ENCODE measurements at regions not wholly inside any gene's neighbourhood (a gene's known extent, or its start where the extent isn't known, plus 50 kb on each side); places are given as distances from the start of the nearest gene placed in this dataset.
A peak's percentile ranks its signal among the peaks of the same experiment; 100 is the strongest.

DNA sequence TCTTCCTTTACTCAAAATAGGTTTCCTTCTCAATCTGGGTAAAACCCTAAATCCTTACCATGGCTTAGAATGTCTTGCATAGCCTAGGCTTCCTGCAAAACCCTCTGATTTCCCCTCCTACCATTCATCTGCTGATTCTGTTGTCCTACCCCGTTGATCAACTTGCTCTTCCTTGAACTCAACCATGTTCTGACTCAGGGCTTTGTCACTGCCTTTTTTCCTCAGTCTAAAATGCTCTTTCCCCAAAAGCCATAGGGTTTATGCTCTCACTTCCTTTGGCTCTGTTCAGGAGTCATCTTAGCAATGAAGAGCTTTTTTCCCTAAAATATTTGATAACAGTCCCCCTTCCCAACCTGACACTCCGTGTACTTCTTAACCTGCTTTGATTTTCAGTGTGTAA, 79.4 kb upstream of the IZUMO3 start:
- Histone ChIP-seq H3K4me3 (ENCODE audit: low read depth in 2 of 2, low read length in 1 of 2) (no peak overlapping the region), H3K9me3 (no peaks in the 10 kb centered on the region; the same call in 1 of the 2 replicates), H3K4me2 (no peak overlapping the region), H2AFZ (ENCODE audit: low read depth) (no peak overlapping the region), H4K20me1 (ENCODE audit: insufficient read depth) (no peaks in the 10 kb centered on the region), H3K27ac (ENCODE audit: low read depth in 2 of 2, low read length in 1 of 2) (no peak overlapping the region), H3K4me1 (ENCODE audit: control insufficient read depth in 1 of 2, insufficient read depth in 2 of 2, low read depth in 1 of 2, low read length in 1 of 2) (no peaks in the 10 kb centered on the region), H3F3A (replicated peaks; ENCODE audit: insufficient read depth) (no peaks in the 10 kb centered on the region), H3K36me3 (replicated peaks in 1 of 2; ENCODE audit: control insufficient read depth in 1 of 2, insufficient read depth in 2 of 2, low read length in 1 of 2) (no peaks in the 10 kb centered on the region), H3K9me2 (no peaks in the 10 kb centered on the region), H3K9ac (no peak overlapping the region), H3K79me2 (ENCODE audit: insufficient read depth) (no peaks in the 10 kb centered on the region), H3K27me3 (ENCODE audit: insufficient read depth) (no peaks in the 10 kb centered on the region)
- WGBS (ENCODE audit: low lambda C conversion rate), result 10% methylated on average over 2 of the region's 2 CpGs
- POLR2A ChIA-PET, result no interaction called here
- TF ChIP-seq JUND (IDR thresholded peaks at IDR 0.05) (no peak), FOXM1 (IDR thresholded peaks at IDR 0.05; ENCODE audit: low read depth) (no peak), POLR2AphosphoS5 (IDR thresholded peaks at IDR 0.05; ENCODE audit: low read depth, low read length) (no peak), NFIC (IDR thresholded peaks at IDR 0.05; ENCODE audit: borderline replicate concordance) (no peak), RCOR1 (IDR thresholded peaks at IDR 0.05; ENCODE audit: low read length) (no peak), GATA2 (CRISPR knock-in tag; IDR thresholded peaks at IDR 0.05) (no peak)
- TF ChIP-seq, protein P1, sequence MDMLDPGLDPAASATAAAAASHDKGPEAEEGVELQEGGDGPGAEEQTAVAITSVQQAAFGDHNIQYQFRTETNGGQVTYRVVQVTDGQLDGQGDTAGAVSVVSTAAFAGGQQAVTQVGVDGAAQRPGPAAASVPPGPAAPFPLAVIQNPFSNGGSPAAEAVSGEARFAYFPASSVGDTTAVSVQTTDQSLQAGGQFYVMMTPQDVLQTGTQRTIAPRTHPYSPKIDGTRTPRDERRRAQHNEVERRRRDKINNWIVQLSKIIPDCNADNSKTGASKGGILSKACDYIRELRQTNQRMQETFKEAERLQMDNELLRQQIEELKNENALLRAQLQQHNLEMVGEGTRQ (IDR thresholded peaks at IDR 0.05; ENCODE audit: borderline replicate concordance, low read depth, low read length), result no peak
- CTCF ChIA-PET, result interaction anchor here (1.0 kb wide), 1 partner anchor 10 kb away, joined by 4 read pairs; no protein-coding TSS in a partner anchor
- DNase-seq, result no peak

DNA sequence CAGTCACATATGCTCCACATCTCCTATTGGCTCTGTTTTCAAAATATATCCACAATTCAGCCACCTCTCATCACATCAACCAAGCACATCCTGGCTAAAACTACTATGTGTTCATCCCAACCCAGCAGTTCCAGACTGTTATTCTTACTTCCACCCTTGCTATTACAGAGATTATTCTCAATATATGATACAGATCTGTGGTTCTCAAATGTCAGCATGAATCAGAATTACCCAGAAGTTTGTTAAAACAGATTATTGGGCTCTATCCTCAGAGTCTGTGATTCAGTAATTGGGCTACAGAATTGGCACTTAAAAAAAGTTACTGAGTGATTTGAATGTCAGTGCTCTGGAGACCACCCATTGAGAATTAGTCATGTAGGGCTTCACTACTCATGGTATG, 78.8 kb upstream of the IZUMO3 start:
- CTCF ChIA-PET, result interaction anchor here (1.0 kb wide), 1 partner anchor 10 kb away, joined by 4 read pairs; no protein-coding TSS in a partner anchor
- no peak overlapping the region for H3K27ac ChIP-seq (ENCODE audit: low read depth in 2 of 2, low read length in 1 of 2)
- TF ChIP-seq TCF12 (IDR thresholded peaks at IDR 0.05) (0 out of 2 replicates have a peak, but pooled peaks have one; percentile 14), NRF1 (IDR thresholded peaks at IDR 0.05; ENCODE audit: low read depth, low read length) (no peak)
- TF ChIP-seq, protein P2, sequence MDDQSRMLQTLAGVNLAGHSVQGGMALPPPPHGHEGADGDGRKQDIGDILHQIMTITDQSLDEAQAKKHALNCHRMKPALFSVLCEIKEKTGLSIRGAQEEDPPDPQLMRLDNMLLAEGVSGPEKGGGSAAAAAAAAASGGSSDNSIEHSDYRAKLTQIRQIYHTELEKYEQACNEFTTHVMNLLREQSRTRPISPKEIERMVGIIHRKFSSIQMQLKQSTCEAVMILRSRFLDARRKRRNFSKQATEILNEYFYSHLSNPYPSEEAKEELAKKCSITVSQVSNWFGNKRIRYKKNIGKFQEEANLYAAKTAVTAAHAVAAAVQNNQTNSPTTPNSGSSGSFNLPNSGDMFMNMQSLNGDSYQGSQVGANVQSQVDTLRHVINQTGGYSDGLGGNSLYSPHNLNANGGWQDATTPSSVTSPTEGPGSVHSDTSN (IDR thresholded peaks at IDR 0.05), result peak; percentile 18; the same call in 1 of the 2 replicates

DNA sequence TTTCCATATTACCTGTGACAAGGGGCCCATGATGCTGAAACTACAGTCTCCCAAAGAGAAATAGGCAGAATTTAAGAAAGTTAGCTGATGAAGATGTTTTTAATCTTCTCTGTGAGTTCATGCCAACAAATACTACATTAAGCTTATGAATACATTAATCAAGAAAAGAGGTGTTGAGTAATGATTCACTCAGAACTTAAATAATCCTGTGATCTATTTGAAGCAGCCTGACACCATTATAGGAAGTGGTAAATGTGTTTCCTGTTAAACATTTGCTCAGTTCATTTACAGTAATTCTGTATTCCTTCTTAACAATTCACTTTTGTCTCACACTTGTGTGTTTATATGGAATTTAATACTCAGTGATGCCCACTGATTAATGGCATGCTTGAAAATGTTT, 75.0 kb upstream of the IZUMO3 start:
- POLR2A ChIA-PET, result no interaction called here
- TF ChIP-seq, protein P3, sequence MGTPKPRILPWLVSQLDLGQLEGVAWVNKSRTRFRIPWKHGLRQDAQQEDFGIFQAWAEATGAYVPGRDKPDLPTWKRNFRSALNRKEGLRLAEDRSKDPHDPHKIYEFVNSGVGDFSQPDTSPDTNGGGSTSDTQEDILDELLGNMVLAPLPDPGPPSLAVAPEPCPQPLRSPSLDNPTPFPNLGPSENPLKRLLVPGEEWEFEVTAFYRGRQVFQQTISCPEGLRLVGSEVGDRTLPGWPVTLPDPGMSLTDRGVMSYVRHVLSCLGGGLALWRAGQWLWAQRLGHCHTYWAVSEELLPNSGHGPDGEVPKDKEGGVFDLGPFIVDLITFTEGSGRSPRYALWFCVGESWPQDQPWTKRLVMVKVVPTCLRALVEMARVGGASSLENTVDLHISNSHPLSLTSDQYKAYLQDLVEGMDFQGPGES (IDR thresholded peaks at IDR 0.05; ENCODE audit: low read depth, low read length), result no peak
- TF ChIP-seq GATA2 (CRISPR knock-in tag; IDR thresholded peaks at IDR 0.05) (no peak), GABPA (IDR thresholded peaks at IDR 0.05; ENCODE audit: low read depth) (no peak), RFX5 (IDR thresholded peaks at IDR 0.05; ENCODE audit: low read length) (no peak)
- H3K9ac ChIP-seq, result no peak overlapping the region
- no peaks in the 10 kb centered on the region for H3K27me3 ChIP-seq (ENCODE audit: insufficient read depth)
- H3K79me2 ChIP-seq (ENCODE audit: insufficient read depth), result no peaks in the 10 kb centered on the region
- CTCF ChIA-PET, result no interaction called here
- no peak overlapping the region for H3K4me3 ChIP-seq (ENCODE audit: low read depth in 2 of 2, low read length in 1 of 2)
- no peaks in the 10 kb centered on the region for H3K9me2 ChIP-seq
- H3K4me1 ChIP-seq (ENCODE audit: control insufficient read depth in 1 of 2, insufficient read depth in 2 of 2, low read depth in 1 of 2, low read length in 1 of 2), result no peaks in the 10 kb centered on the region
- no peaks in the 10 kb centered on the region for H3K36me3 ChIP-seq (replicated peaks in 1 of 2; ENCODE audit: control insufficient read depth in 1 of 2, insufficient read depth in 2 of 2, low read length in 1 of 2)
- H3K9me3 ChIP-seq, result no peaks in the 10 kb centered on the region; the same call in 1 of the 2 replicates
- no peak overlapping the region for H3K27ac ChIP-seq (ENCODE audit: low read depth in 2 of 2, low read length in 1 of 2)
- no peaks in the 10 kb centered on the region for H4K20me1 ChIP-seq (ENCODE audit: insufficient read depth)
- H2AFZ ChIP-seq (ENCODE audit: low read depth), result no peak overlapping the region
- H3F3A ChIP-seq (replicated peaks; ENCODE audit: insufficient read depth), result no peaks in the 10 kb centered on the region
- no peak overlapping the region for H3K4me2 ChIP-seq
- DNase-seq, result no peak

More for the DNA sequence above, 78.8 kb upstream of the IZUMO3 start:
- Histone ChIP-seq H3K4me1 (ENCODE audit: control insufficient read depth in 1 of 2, insufficient read depth in 2 of 2, low read depth in 1 of 2, low read length in 1 of 2) (no peaks in the 10 kb centered on the region), H2AFZ (ENCODE audit: low read depth) (no peak overlapping the region), H3K4me2 (no peak overlapping the region), H3K9me3 (no peaks in the 10 kb centered on the region; the same call in 1 of the 2 replicates), H3K4me3 (ENCODE audit: low read depth in 2 of 2, low read length in 1 of 2) (no peak overlapping the region), H3K27me3 (ENCODE audit: insufficient read depth) (no peaks in the 10 kb centered on the region), H4K20me1 (ENCODE audit: insufficient read depth) (no peaks in the 10 kb centered on the region), H3K9ac (no peak overlapping the region), H3K9me2 (no peaks in the 10 kb centered on the region), H3K79me2 (ENCODE audit: insufficient read depth) (no peaks in the 10 kb centered on the region), H3K36me3 (replicated peaks in 1 of 2; ENCODE audit: control insufficient read depth in 1 of 2, insufficient read depth in 2 of 2, low read length in 1 of 2) (no peaks in the 10 kb centered on the region), H3F3A (replicated peaks; ENCODE audit: insufficient read depth) (no peaks in the 10 kb centered on the region)
- DNase-seq, result no peak
- POLR2A ChIA-PET, result no interaction called here
